ENCODE measurements at regions not wholly inside any gene's neighbourhood (a gene's known extent, or its start where the extent isn't known, plus 50 kb on each side); places are given as distances from the start of the nearest gene placed in this dataset.
A peak's percentile ranks its signal among the peaks of the same experiment; 100 is the strongest.

GRCh38 chr4:117844594-117844993 lies 189.7 kb upstream of the NDST3 start:
- no peak overlapping the region for H3K4me3 ChIP-seq (ENCODE audit: low read depth, low read length)
- no peaks in the 10 kb centered on the region for H3K9me3 ChIP-seq (ENCODE audit: control insufficient read depth, insufficient read depth, low read length)
- no peaks in the 10 kb centered on the region for H3K27me3 ChIP-seq (ENCODE audit: control insufficient read depth, insufficient read depth, low read length)
- no peaks in the 10 kb centered on the region for H3K36me3 ChIP-seq (ENCODE audit: control insufficient read depth, insufficient read depth, low read length)
- no peak overlapping the region for H3K27ac ChIP-seq (ENCODE audit: low read depth, low read length)
- H3K9ac ChIP-seq (ENCODE audit: low read depth, low read length) = no peak overlapping the region
- H3K4me1 ChIP-seq (ENCODE audit: control insufficient read depth, insufficient read depth, low read length) = peaks cover 19% of the 10 kb centered on the region

GRCh38 chr4:117845270-117845669 lies 189.0 kb upstream of the NDST3 start:
- Histone ChIP-seq H3K9me3 (ENCODE audit: control insufficient read depth, insufficient read depth, low read length) (no peaks in the 10 kb centered on the region), H3K9ac (ENCODE audit: low read depth, low read length) (peak overlapping the region; percentile 31; the same call in 1 of the 2 replicates), H3K4me1 (ENCODE audit: control insufficient read depth, insufficient read depth, low read length) (peaks cover 19% of the 10 kb centered on the region), H3K4me3 (ENCODE audit: low read depth, low read length) (no peak overlapping the region), H3K27ac (ENCODE audit: low read depth, low read length) (no peak overlapping the region), H3K36me3 (ENCODE audit: control insufficient read depth, insufficient read depth, low read length) (no peaks in the 10 kb centered on the region), H3K27me3 (ENCODE audit: control insufficient read depth, insufficient read depth, low read length) (no peaks in the 10 kb centered on the region)

- H3K9ac ChIP-seq (ENCODE audit: low read depth, low read length) = no peak overlapping the region
- H3K27me3 ChIP-seq (ENCODE audit: control insufficient read depth, insufficient read depth, low read length) = no peaks in the 10 kb centered on the region
- H3K4me3 ChIP-seq (ENCODE audit: low read depth, low read length) = no peak overlapping the region
- H3K9me3 ChIP-seq (ENCODE audit: control insufficient read depth, insufficient read depth, low read length) = no peaks in the 10 kb centered on the region
- no peak overlapping the region for H3K27ac ChIP-seq (ENCODE audit: low read depth, low read length)
- no peaks in the 10 kb centered on the region for H3K36me3 ChIP-seq (ENCODE audit: control insufficient read depth, insufficient read depth, low read length)
- H3K4me1 ChIP-seq (ENCODE audit: control insufficient read depth, insufficient read depth, low read length) = peaks cover 19% of the 10 kb centered on the region
Observed at GRCh38 chr4:117847849-117848248, 186.4 kb upstream of the NDST3 start.

GRCh38 chr4:117868201-117868600 lies 166.1 kb upstream of the NDST3 start:
- H3K4me1 ChIP-seq (ENCODE audit: control insufficient read depth, insufficient read depth, low read length) = peaks cover 5% of the 10 kb centered on the region; the same call in 1 of the 2 replicates
- H3K4me3 ChIP-seq (ENCODE audit: low read depth, low read length) = no peak overlapping the region
- H3K9me3 ChIP-seq (ENCODE audit: control insufficient read depth, insufficient read depth, low read length) = no peaks in the 10 kb centered on the region
- H3K27me3 ChIP-seq (ENCODE audit: control insufficient read depth, insufficient read depth, low read length) = no peaks in the 10 kb centered on the region
- H3K9ac ChIP-seq (ENCODE audit: low read depth, low read length) = no peak overlapping the region
- no peaks in the 10 kb centered on the region for H3K36me3 ChIP-seq (ENCODE audit: control insufficient read depth, insufficient read depth, low read length)
- no peak overlapping the region for H3K27ac ChIP-seq (ENCODE audit: low read depth, low read length)

- Histone ChIP-seq H3K27ac (ENCODE audit: low read depth, low read length) (no peak overlapping the region), H3K4me1 (ENCODE audit: control insufficient read depth, insufficient read depth, low read length) (no peaks in the 10 kb centered on the region), H3K36me3 (ENCODE audit: control insufficient read depth, insufficient read depth, low read length) (no peaks in the 10 kb centered on the region), H3K9ac (ENCODE audit: low read depth, low read length) (no peak overlapping the region), H3K27me3 (ENCODE audit: control insufficient read depth, insufficient read depth, low read length) (no peaks in the 10 kb centered on the region), H3K9me3 (ENCODE audit: control insufficient read depth, insufficient read depth, low read length) (no peaks in the 10 kb centered on the region), H3K4me3 (ENCODE audit: low read depth, low read length) (no peak overlapping the region)
Observed at GRCh38 chr4:117873779-117874178, 160.5 kb upstream of the NDST3 start.

GRCh38 chr4:117874216-117874615 lies 160.1 kb upstream of the NDST3 start:
- Histone ChIP-seq H3K4me3 (ENCODE audit: low read depth, low read length) (no peak overlapping the region), H3K36me3 (ENCODE audit: control insufficient read depth, insufficient read depth, low read length) (no peaks in the 10 kb centered on the region), H3K27me3 (ENCODE audit: control insufficient read depth, insufficient read depth, low read length) (no peaks in the 10 kb centered on the region), H3K27ac (ENCODE audit: low read depth, low read length) (no peak overlapping the region), H3K9me3 (ENCODE audit: control insufficient read depth, insufficient read depth, low read length) (no peaks in the 10 kb centered on the region), H3K9ac (ENCODE audit: low read depth, low read length) (no peak overlapping the region), H3K4me1 (ENCODE audit: control insufficient read depth, insufficient read depth, low read length) (no peaks in the 10 kb centered on the region)

GRCh38 chr4:117889978-117890377 lies 144.3 kb upstream of the NDST3 start:
- Histone ChIP-seq H3K4me3 (ENCODE audit: low read depth, low read length) (no peak overlapping the region), H3K27me3 (ENCODE audit: control insufficient read depth, insufficient read depth, low read length) (no peaks in the 10 kb centered on the region), H3K4me1 (ENCODE audit: control insufficient read depth, insufficient read depth, low read length) (0 out of 2 replicates have a peak, but pooled peaks cover 2% of the 10 kb centered on the region), H3K27ac (ENCODE audit: low read depth, low read length) (no peak overlapping the region), H3K9ac (ENCODE audit: low read depth, low read length) (no peak overlapping the region), H3K9me3 (ENCODE audit: control insufficient read depth, insufficient read depth, low read length) (no peaks in the 10 kb centered on the region), H3K36me3 (ENCODE audit: control insufficient read depth, insufficient read depth, low read length) (no peaks in the 10 kb centered on the region)

GRCh38 chr4:117893207-117893606 lies 141.1 kb upstream of the NDST3 start:
- Histone ChIP-seq H3K36me3 (ENCODE audit: control insufficient read depth, insufficient read depth, low read length) (no peaks in the 10 kb centered on the region), H3K27ac (ENCODE audit: low read depth, low read length) (no peak overlapping the region), H3K9ac (ENCODE audit: low read depth, low read length) (no peak overlapping the region), H3K27me3 (ENCODE audit: control insufficient read depth, insufficient read depth, low read length) (no peaks in the 10 kb centered on the region), H3K4me3 (ENCODE audit: low read depth, low read length) (no peak overlapping the region), H3K9me3 (ENCODE audit: control insufficient read depth, insufficient read depth, low read length) (no peaks in the 10 kb centered on the region), H3K4me1 (ENCODE audit: control insufficient read depth, insufficient read depth, low read length) (0 out of 2 replicates have a peak, but pooled peaks cover 2% of the 10 kb centered on the region)

- Histone ChIP-seq H3K4me3 (ENCODE audit: low read depth, low read length) (no peak overlapping the region), H3K36me3 (ENCODE audit: control insufficient read depth, insufficient read depth, low read length) (no peaks in the 10 kb centered on the region), H3K9ac (ENCODE audit: low read depth, low read length) (no peak overlapping the region), H3K27me3 (ENCODE audit: control insufficient read depth, insufficient read depth, low read length) (no peaks in the 10 kb centered on the region), H3K4me1 (ENCODE audit: control insufficient read depth, insufficient read depth, low read length) (peaks cover 31% of the 10 kb centered on the region), H3K27ac (ENCODE audit: low read depth, low read length) (no peak overlapping the region), H3K9me3 (ENCODE audit: control insufficient read depth, insufficient read depth, low read length) (no peaks in the 10 kb centered on the region)
Observed at GRCh38 chr4:117898496-117898895, 135.8 kb upstream of the NDST3 start.

GRCh38 chr4:117900832-117901231 lies 133.5 kb upstream of the NDST3 start:
- H3K9ac ChIP-seq (ENCODE audit: low read depth, low read length) = no peak overlapping the region
- H3K4me3 ChIP-seq (ENCODE audit: low read depth, low read length) = no peak overlapping the region
- H3K36me3 ChIP-seq (ENCODE audit: control insufficient read depth, insufficient read depth, low read length) = no peaks in the 10 kb centered on the region
- H3K4me1 ChIP-seq (ENCODE audit: control insufficient read depth, insufficient read depth, low read length) = peaks cover 31% of the 10 kb centered on the region
- H3K27ac ChIP-seq (ENCODE audit: low read depth, low read length) = peak overlapping the region; percentile 61
- no peaks in the 10 kb centered on the region for H3K27me3 ChIP-seq (ENCODE audit: control insufficient read depth, insufficient read depth, low read length)
- no peaks in the 10 kb centered on the region for H3K9me3 ChIP-seq (ENCODE audit: control insufficient read depth, insufficient read depth, low read length)

- Histone ChIP-seq H3K9me3 (ENCODE audit: control insufficient read depth, insufficient read depth, low read length) (no peaks in the 10 kb centered on the region), H3K9ac (ENCODE audit: low read depth, low read length) (no peak overlapping the region), H3K27me3 (ENCODE audit: control insufficient read depth, insufficient read depth, low read length) (no peaks in the 10 kb centered on the region), H3K4me3 (ENCODE audit: low read depth, low read length) (no peak overlapping the region), H3K4me1 (ENCODE audit: control insufficient read depth, insufficient read depth, low read length) (peaks cover 4% of the 10 kb centered on the region; the same call in 1 of the 2 replicates), H3K27ac (ENCODE audit: low read depth, low read length) (no peak overlapping the region), H3K36me3 (ENCODE audit: control insufficient read depth, insufficient read depth, low read length) (no peaks in the 10 kb centered on the region)
Observed at GRCh38 chr4:117907646-117908045, 126.6 kb upstream of the NDST3 start.

All from HUES48 (cell line).